Ishikawa (cell line): ENCODE measurements at regions not wholly inside any gene's neighbourhood (a gene's known extent, or its start where the extent isn't known, plus 50 kb on each side); places are given as distances from the start of the nearest gene placed in this dataset.

ENCODE experiments used
- CEBPB ChIP-seq: IDR thresholded peaks from 2 replicates; pipeline ENCODE4 v1.6.1; 2012
- CREB1 ChIP-seq: IDR thresholded peaks from 2 replicates; pipeline ENCODE4 v1.6.1; 2012; ENCODE audit warnings: low read depth
- EGR1 ChIP-seq: IDR thresholded peaks from 2 replicates; pipeline ENCODE4 v1.6.1; 2012
- EP300 ChIP-seq: IDR thresholded peaks from 2 replicates; pipeline ENCODE4 v1.6.1; 2012; ENCODE audit warnings: borderline replicate concordance
- FOXM1 ChIP-seq: IDR thresholded peaks from 2 replicates; pipeline ENCODE4 v1.6.1; 2012; ENCODE audit warnings: low read depth, borderline replicate concordance
- MAX ChIP-seq: IDR thresholded peaks from 2 replicates; pipeline ENCODE4 v1.6.1; 2012
- NFIC ChIP-seq: IDR thresholded peaks from 2 replicates; pipeline ENCODE4 v1.6.1; 2012
- RAD21 ChIP-seq: IDR thresholded peaks from 2 replicates; pipeline ENCODE4 v1.6.1; 2012; ENCODE audit warnings: low read depth
- REST ChIP-seq: IDR thresholded peaks from 2 replicates; pipeline ENCODE4 v1.6.1; 2012; ENCODE audit warnings: low read depth, mild to moderate bottlenecking
- TAF1 ChIP-seq: IDR thresholded peaks from 2 replicates; pipeline ENCODE4 v1.6.1; 2012; ENCODE audit warnings: low read depth, mild to moderate bottlenecking
- TCF12 ChIP-seq: IDR thresholded peaks from 2 replicates; pipeline ENCODE4 v1.6.1; 2012; ENCODE audit warnings: low read depth
- TEAD4 ChIP-seq: IDR thresholded peaks from 2 replicates; pipeline ENCODE4 v1.6.1; 2012
- USF1 ChIP-seq: IDR thresholded peaks from 2 replicates; pipeline ENCODE4 v1.6.1; 2012
- YY1 ChIP-seq: IDR thresholded peaks from 2 replicates; pipeline ENCODE4 v1.6.1; 2012; ENCODE audit warnings: low read depth
- ZBTB7A ChIP-seq: IDR thresholded peaks from 2 replicates; pipeline ENCODE4 v1.6.1; 2012; ENCODE audit warnings: low read depth

GRCh38 chr5:103333376-103333775, 74.8 kb downstream of the MACIR start:
- TF ChIP-seq NFIC (no peak), FOXM1 (no peak), REST (no peak), MAX (no peak), TAF1 (no peak), TEAD4 (no peak), EGR1 (no peak), RAD21 (no peak), CREB1 (no peak), ZBTB7A (no peak), EP300 (no peak), USF1 (no peak), CEBPB (no peak), YY1 (no peak), TCF12 (no peak)

DNA sequence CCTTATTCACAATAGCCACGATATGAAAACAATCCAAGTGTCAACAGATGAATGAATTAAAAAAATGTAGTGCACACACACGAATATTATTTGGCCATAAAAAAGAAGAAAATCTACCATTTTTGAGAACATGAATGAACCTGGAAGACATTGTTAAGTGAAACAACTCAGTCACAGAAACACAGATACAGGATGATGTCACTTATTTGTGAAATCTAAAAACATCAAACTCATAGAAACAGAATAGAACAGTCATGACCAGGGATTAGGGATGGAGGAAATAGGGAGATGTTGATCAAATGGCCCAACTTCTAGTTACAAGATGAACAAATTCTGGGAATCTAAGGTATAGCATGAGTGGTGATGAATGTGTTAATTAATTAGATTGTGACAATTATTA, 72.3 kb downstream of the MACIR start:
- TF ChIP-seq CREB1 (no peak), RAD21 (no peak), NFIC (no peak), TCF12 (no peak), FOXM1 (no peak), USF1 (no peak), EGR1 (no peak), CEBPB (no peak), TEAD4 (no peak), ZBTB7A (no peak), YY1 (no peak), EP300 (no peak), REST (no peak), MAX (no peak), TAF1 (no peak)
